ENCODE measurements at regions not wholly inside any gene's neighbourhood (a gene's known extent, or its start where the extent isn't known, plus 50 kb on each side); places are given as distances from the start of the nearest gene placed in this dataset.

- no peak for TF ChIP-seq YY1 (IDR thresholded peaks at IDR 0.05; ENCODE audit: low read depth)
- no peak for TF ChIP-seq EP300 (IDR thresholded peaks at IDR 0.05; ENCODE audit: borderline replicate concordance)
- TF ChIP-seq RAD21 (IDR thresholded peaks at IDR 0.05; ENCODE audit: low read depth): no peak
- no peak for TF ChIP-seq REST (IDR thresholded peaks at IDR 0.05; ENCODE audit: low read depth)
- no peak for TF ChIP-seq NFIC (IDR thresholded peaks at IDR 0.05)
- TF ChIP-seq USF1 (IDR thresholded peaks at IDR 0.05): no peak
- no peak for TF ChIP-seq MAX (IDR thresholded peaks at IDR 0.05)
- no peak for TF ChIP-seq ZBTB7A (IDR thresholded peaks at IDR 0.05; ENCODE audit: low read depth)
- TF ChIP-seq TCF12 (IDR thresholded peaks at IDR 0.05; ENCODE audit: low read depth): no peak
- TF ChIP-seq TAF1 (IDR thresholded peaks at IDR 0.05; ENCODE audit: low read depth): no peak
- TF ChIP-seq FOXM1 (IDR thresholded peaks at IDR 0.05; ENCODE audit: borderline replicate concordance, low read depth): no peak
- TF ChIP-seq EGR1 (IDR thresholded peaks at IDR 0.05): no peak
- no peak for TF ChIP-seq CREB1 (IDR thresholded peaks at IDR 0.05; ENCODE audit: low read depth)
- TF ChIP-seq CEBPB (IDR thresholded peaks at IDR 0.05): no peak
- TF ChIP-seq TEAD4 (IDR thresholded peaks at IDR 0.05): no peak
These were observed 190.3 kb downstream of the PAX3 start for GRCh38 chr2:222108497-222108896.

GRCh38 chr2:222105046-222105445, 193.8 kb downstream of the PAX3 start:
- TF ChIP-seq EP300 (IDR thresholded peaks at IDR 0.05; ENCODE audit: borderline replicate concordance) (no peak), USF1 (IDR thresholded peaks at IDR 0.05) (no peak), EGR1 (IDR thresholded peaks at IDR 0.05) (no peak), RAD21 (IDR thresholded peaks at IDR 0.05; ENCODE audit: low read depth) (no peak), NFIC (IDR thresholded peaks at IDR 0.05) (no peak)

- TF ChIP-seq YY1 (IDR thresholded peaks at IDR 0.05; ENCODE audit: low read depth): no peak
- TF ChIP-seq EGR1 (IDR thresholded peaks at IDR 0.05): no peak
- TF ChIP-seq MAX (IDR thresholded peaks at IDR 0.05): no peak
- no peak for TF ChIP-seq USF1 (IDR thresholded peaks at IDR 0.05)
- TF ChIP-seq CEBPB (IDR thresholded peaks at IDR 0.05): no peak
- no peak for TF ChIP-seq FOXM1 (IDR thresholded peaks at IDR 0.05; ENCODE audit: borderline replicate concordance, low read depth)
- no peak for TF ChIP-seq TEAD4 (IDR thresholded peaks at IDR 0.05)
- no peak for TF ChIP-seq NFIC (IDR thresholded peaks at IDR 0.05)
- no peak for TF ChIP-seq TAF1 (IDR thresholded peaks at IDR 0.05; ENCODE audit: low read depth)
- TF ChIP-seq ZBTB7A (IDR thresholded peaks at IDR 0.05; ENCODE audit: low read depth): no peak
- TF ChIP-seq CREB1 (IDR thresholded peaks at IDR 0.05; ENCODE audit: low read depth): no peak
- TF ChIP-seq RAD21 (IDR thresholded peaks at IDR 0.05; ENCODE audit: low read depth): no peak
- TF ChIP-seq REST (IDR thresholded peaks at IDR 0.05; ENCODE audit: low read depth): no peak
- TF ChIP-seq EP300 (IDR thresholded peaks at IDR 0.05; ENCODE audit: borderline replicate concordance): no peak
- no peak for TF ChIP-seq TCF12 (IDR thresholded peaks at IDR 0.05; ENCODE audit: low read depth)
These were observed 196.0 kb downstream of the PAX3 start for GRCh38 chr2:222102575-222103349.

GRCh38 chr2:222100704-222101699, 197.8 kb downstream of the PAX3 start:
- no peak for TF ChIP-seq RAD21 (IDR thresholded peaks at IDR 0.05; ENCODE audit: low read depth)
- no peak for TF ChIP-seq TAF1 (IDR thresholded peaks at IDR 0.05; ENCODE audit: low read depth)
- TF ChIP-seq ZBTB7A (IDR thresholded peaks at IDR 0.05; ENCODE audit: low read depth): no peak
- no peak for TF ChIP-seq EP300 (IDR thresholded peaks at IDR 0.05; ENCODE audit: borderline replicate concordance)
- TF ChIP-seq TEAD4 (IDR thresholded peaks at IDR 0.05): no peak
- TF ChIP-seq CREB1 (IDR thresholded peaks at IDR 0.05; ENCODE audit: low read depth): no peak
- TF ChIP-seq TCF12 (IDR thresholded peaks at IDR 0.05; ENCODE audit: low read depth): no peak
- no peak for TF ChIP-seq REST (IDR thresholded peaks at IDR 0.05; ENCODE audit: low read depth)

Data from Ishikawa (cell line).